Loucy (cell line): ENCODE measurements at regions not wholly inside any gene's neighbourhood (a gene's known extent, or its start where the extent isn't known, plus 50 kb on each side); places are given as distances from the start of the nearest gene placed in this dataset.
A peak's percentile ranks its signal among the peaks of the same experiment; 100 is the strongest.

Experiments
- H2AFZ ChIP-seq: fragments of 200-600 bp; sonication (generic); 2 replicates; pipeline ENCODE4 v1.6.0; 2016; ENCODE audit warnings: antibody characterized with exemption, mild to moderate bottlenecking, low read length, moderate library complexity
- H3F3A ChIP-seq: fragments of 200-600 bp; 2 replicates; pipeline ENCODE4 v1.6.0; 2016; ENCODE audit warnings: antibody characterized with exemption, low read depth, mild to moderate bottlenecking
- H3K27me3 ChIP-seq: fragments of 200-600 bp; sonication (generic); 2 replicates; pipeline ENCODE4 v1.6.1; 2014; ENCODE audit warnings: low read length, mild to moderate bottlenecking; ENCODE audit not compliant: insufficient read depth, poor library complexity, severe bottlenecking
- H3K36me3 ChIP-seq: fragments of 200-600 bp; sonication (generic); 2 replicates; pipeline ENCODE4 v1.6.1; 2016; ENCODE audit warnings: low read length; ENCODE audit not compliant: insufficient read depth
- H3K4me1 ChIP-seq: fragments of 200-600 bp; sonication (generic); 2 replicates; pipeline ENCODE4 v1.5.1; 2014; ENCODE audit warnings: low read length, mild to moderate bottlenecking; ENCODE audit not compliant: insufficient read depth, poor library complexity, severe bottlenecking
- H3K4me2 ChIP-seq: fragments of 200-600 bp; sonication (generic); 2 replicates; pipeline ENCODE4 v1.6.0; 2014; ENCODE audit warnings: antibody characterized with exemption, low read length, low read depth, mild to moderate bottlenecking; ENCODE audit not compliant: poor library complexity, severe bottlenecking
- H3K4me3 ChIP-seq: fragments of 200-600 bp; sonication (generic); 2 replicates; pipeline ENCODE4 v1.5.1; 2014; ENCODE audit warnings: low read length, mild to moderate bottlenecking, mixed read lengths; ENCODE audit not compliant: poor library complexity, severe bottlenecking
- H3K79me2 ChIP-seq: fragments of 200-600 bp; sonication (generic); 2 replicates; pipeline ENCODE4 v1.6.1; 2014; ENCODE audit warnings: low read length; ENCODE audit not compliant: insufficient read depth
- H3K9ac ChIP-seq: fragments of 200-600 bp; sonication (generic); 2 replicates; pipeline ENCODE4 v1.6.0; 2014; ENCODE audit warnings: mild to moderate bottlenecking, low read depth, low read length, moderate library complexity; ENCODE audit not compliant: poor library complexity, severe bottlenecking
- H3K9me2 ChIP-seq: fragments of 200-600 bp; sonication (generic); replicated peaks from 2 replicates; pipeline ENCODE4 v1.6.1; 2016; ENCODE audit warnings: low read depth, low read length, mixed read lengths
- H3K9me3 ChIP-seq: fragments of 200-600 bp; sonication (generic); 2 replicates; pipeline ENCODE4 v1.6.1; 2014; ENCODE audit warnings: mild to moderate bottlenecking, antibody characterized with exemption, low read length, low read depth; ENCODE audit not compliant: insufficient read depth
- H4K20me1 ChIP-seq: fragments of 200-600 bp; sonication (generic); 2 replicates; pipeline ENCODE4 v1.6.0; 2014; ENCODE audit warnings: antibody characterized with exemption, low read length, mild to moderate bottlenecking; ENCODE audit not compliant: insufficient read depth, poor library complexity, severe bottlenecking
- CTCF ChIP-seq: fragments of 200-600 bp; sonication (generic); conservative IDR thresholded peaks from 2 replicates; pipeline ENCODE4 v1.5.1; 2014; ENCODE audit warnings: mild to moderate bottlenecking, antibody characterized with exemption, low read length
- EZH2phosphoT487 ChIP-seq: fragments of 200-600 bp; IDR thresholded peaks from 2 replicates; pipeline ENCODE4 v1.6.1; 2018; ENCODE audit warnings: antibody characterized with exemption, mild to moderate bottlenecking, moderate library complexity, borderline replicate concordance

GRCh38 chr2:181348107-181348837 is 108.9 kb upstream of the ITGA4 start:
- TF ChIP-seq EZH2phosphoT487 (no peak), CTCF (no peak)
- no peaks in the 10 kb centered on the region for H3K27me3 ChIP-seq
- no peaks in the 10 kb centered on the region for H3K9me3 ChIP-seq
- H3K9me2 ChIP-seq = no peaks in the 10 kb centered on the region
- no peaks in the 10 kb centered on the region for H3K36me3 ChIP-seq
- peaks cover 16% of the 10 kb centered on the region for H3K4me1 ChIP-seq
- H2AFZ ChIP-seq = no peak overlapping the region
- H3K9ac ChIP-seq = no peak overlapping the region
- H3K4me3 ChIP-seq = no peak overlapping the region
- no peaks in the 10 kb centered on the region for H3K79me2 ChIP-seq
- no peaks in the 10 kb centered on the region for H4K20me1 ChIP-seq
- H3F3A ChIP-seq = no peaks in the 10 kb centered on the region
- H3K4me2 ChIP-seq = no peak overlapping the region

- Histone ChIP-seq H3K9ac (peak overlapping the region; percentile 16), H3K4me3 (no peak overlapping the region), H3K36me3 (no peaks in the 10 kb centered on the region), H2AFZ (peak overlapping the region; percentile 61; the same call in 1 of the 2 replicates), H3K27me3 (no peaks in the 10 kb centered on the region), H3F3A (no peaks in the 10 kb centered on the region), H3K4me2 (peak overlapping the region; percentile 12), H3K9me2 (no peaks in the 10 kb centered on the region), H3K4me1 (peaks cover 16% of the 10 kb centered on the region), H4K20me1 (no peaks in the 10 kb centered on the region), H3K9me3 (no peaks in the 10 kb centered on the region), H3K79me2 (no peaks in the 10 kb centered on the region)
- TF ChIP-seq EZH2phosphoT487 (no peak), CTCF (no peak)
These were observed 105.0 kb upstream of the ITGA4 start for GRCh38 chr2:181352158-181352557.

- Histone ChIP-seq H2AFZ (no peak overlapping the region), H3F3A (no peaks in the 10 kb centered on the region), H3K9me3 (no peaks in the 10 kb centered on the region), H3K9ac (no peak overlapping the region), H3K27me3 (no peaks in the 10 kb centered on the region), H3K9me2 (no peaks in the 10 kb centered on the region), H4K20me1 (no peaks in the 10 kb centered on the region), H3K4me2 (no peak overlapping the region), H3K79me2 (no peaks in the 10 kb centered on the region), H3K4me1 (peaks cover 22% of the 10 kb centered on the region), H3K36me3 (no peaks in the 10 kb centered on the region), H3K4me3 (no peak overlapping the region)
- TF ChIP-seq CTCF (no peak), EZH2phosphoT487 (no peak)
These were observed 102.6 kb upstream of the ITGA4 start for GRCh38 chr2:181354626-181355025.
